Natural killer cell (primary cell): ENCODE measurements at regions not wholly inside any gene's neighbourhood (a gene's known extent, or its start where the extent isn't known, plus 50 kb on each side); places are given as distances from the start of the nearest gene placed in this dataset.

Experiments used
- ATAC-seq, 3 donors: fragments of 150-1000 bp in 2 of 3; fragments of 200-7000 bp in 1 of 3; cut with Tn5 transposase; 1 replicate in 1 of 3; 2 replicates in 2 of 3; pipeline ENCODE4 v1.10.0; 2021; ENCODE audit warnings: mild to moderate bottlenecking in 2 of 3, moderate library complexity in 2 of 3
- DNase-seq, 2 donors: peaks; one replicate each; pipeline versions ENCODE4 v3.0.0 to v3.0.0-alpha.2; 2013 to 2021; ENCODE audit warnings: mixed read lengths in 1 of 2
- H3K27ac ChIP-seq: one replicate; pipeline ENCODE4 v1.5.1; 2013; ENCODE audit warnings: mild to moderate bottlenecking, low read length
- H3K27me3 ChIP-seq: one replicate; pipeline ENCODE4 v1.6.1; 2013; ENCODE audit warnings: low read length; ENCODE audit not compliant: control insufficient read depth, insufficient read depth
- H3K36me3 ChIP-seq: one replicate; pipeline ENCODE4 v1.6.1; 2013; ENCODE audit warnings: low read length; ENCODE audit not compliant: control insufficient read depth, insufficient read depth
- H3K4me1 ChIP-seq: one replicate; pipeline ENCODE4 v1.6.1; 2013; ENCODE audit warnings: low read length; ENCODE audit not compliant: control insufficient read depth, insufficient read depth
- H3K4me3 ChIP-seq: one replicate; pipeline ENCODE4 v1.5.1; 2013; ENCODE audit warnings: low read length
- H3K9me3 ChIP-seq: one replicate; pipeline ENCODE4 v1.6.1; 2013; ENCODE audit warnings: low read length; ENCODE audit not compliant: control insufficient read depth, insufficient read depth
- H3K27ac Mint-ChIP-seq, 2 donors: one replicate each; pipeline ENCODE4 v1.8.0; 2022; ENCODE audit warnings: mild to moderate bottlenecking in 2 of 2, mixed read lengths in 2 of 2, moderate library complexity in 1 of 2
- H3K27me3 Mint-ChIP-seq, 2 donors: one replicate each; pipeline ENCODE4 v1.8.0; 2022; ENCODE audit warnings: low read depth in 2 of 2, mixed read lengths in 2 of 2
- H3K36me3 Mint-ChIP-seq: one replicate; pipeline ENCODE4 v1.8.0; 2022; ENCODE audit warnings: mixed read lengths
- H3K4me1 Mint-ChIP-seq, 2 donors: one replicate each; pipeline ENCODE4 v1.8.0; 2022; ENCODE audit warnings: mixed read lengths in 2 of 2
- H3K4me3 Mint-ChIP-seq: one replicate; pipeline ENCODE4 v1.8.0; 2022; ENCODE audit warnings: mild to moderate bottlenecking, moderate library complexity, mixed read lengths
- H3K9me3 Mint-ChIP-seq, 2 donors: one replicate each; pipeline ENCODE4 v1.8.0; 2022; ENCODE audit warnings: mixed read lengths in 2 of 2
- CTCF ChIP-seq: fragments of 200-600 bp; IDR thresholded peaks from one replicate; pipeline ENCODE4 v1.8.0; 2022; ENCODE audit warnings: antibody characterized with exemption
- WGBS: methylation state at CpG from one replicate; pipeline ENCODE4 v1.1.7; 2013; ENCODE audit warnings: missing lambda C conversion rate; ENCODE audit not compliant: insufficient coverage; 5-methylcytosine and 5-hydroxymethylcytosine counted together
- intact Hi-C: fragments of 100-400 bp; cut with micrococcal nuclease; formaldehyde crosslinking; loops from one replicate; pipeline ENCODE4 v1.14.2; 2022

GRCh38 chr13:80572308-80572922 is 231.5 kb upstream of the SPRY2 start:
- ATAC-seq (no peak), DNase-seq (no peak)
- Mint-ChIP-seq H3K27ac (no peak overlapping the region), H3K36me3 (no peaks in the 10 kb centered on the region), H3K9me3 (no peaks in the 10 kb centered on the region), H3K4me3 (no peak overlapping the region), H3K27me3 (peaks cover 0 to 4% of the 10 kb centered on the region in 2 donors), H3K4me1 (no peaks in the 10 kb centered on the region)
- Histone ChIP-seq H3K36me3 (no peaks in the 10 kb centered on the region), H3K9me3 (no peaks in the 10 kb centered on the region), H3K27ac (no peak overlapping the region), H3K4me1 (peaks cover 4% of the 10 kb centered on the region), H3K4me3 (no peak overlapping the region), H3K27me3 (no peaks in the 10 kb centered on the region)
- intact Hi-C loops = no loop called here
- 89% methylated on average over 3 of the region's 4 CpGs for WGBS
- no peak for TF ChIP-seq CTCF

GRCh38 chr13:80571346-80572307 is 230.7 kb upstream of the SPRY2 start:
- no peak overlapping the region for H3K4me3 Mint-ChIP-seq
- H3K36me3 Mint-ChIP-seq = no peaks in the 10 kb centered on the region
- 85% methylated on average over 4 of the region's 4 CpGs for WGBS
- no peaks in the 10 kb centered on the region for H3K27me3 ChIP-seq
- DNase-seq (no peak), ATAC-seq (no peak)
- no peaks in the 10 kb centered on the region for H3K36me3 ChIP-seq
- no peak overlapping the region for H3K4me3 ChIP-seq
- intact Hi-C loops = no loop called here
- H3K9me3 ChIP-seq = no peaks in the 10 kb centered on the region
- peaks cover 4% of the 10 kb centered on the region for H3K4me1 ChIP-seq
- H3K27ac Mint-ChIP-seq = no peak overlapping the region
- H3K4me1 Mint-ChIP-seq = no peaks in the 10 kb centered on the region
- TF ChIP-seq CTCF = no peak
- no peak overlapping the region for H3K27ac ChIP-seq
- H3K9me3 Mint-ChIP-seq = no peaks in the 10 kb centered on the region
- peaks cover 0 to 4% of the 10 kb centered on the region in 2 donors for H3K27me3 Mint-ChIP-seq

- peak overlapping the region; percentile 61 for H3K4me3 Mint-ChIP-seq
- peaks cover 16 to 23% of the 10 kb centered on the region in 2 donors for H3K4me1 Mint-ChIP-seq
- DNase-seq = no peak
- ATAC-seq = peak in 1 of 3 donors; percentile 45
- no peak for TF ChIP-seq CTCF
- H3K9me3 Mint-ChIP-seq = peaks cover 0 to 3% of the 10 kb centered on the region in 2 donors
- H3K36me3 Mint-ChIP-seq = no peaks in the 10 kb centered on the region
- WGBS = 49% methylated on average over 4 of the region's 4 CpGs
- peaks cover 3% of the 10 kb centered on the region for H3K4me1 ChIP-seq
- H3K27ac Mint-ChIP-seq = peak overlapping the region in 1 of 2 donors; percentile 4
- intact Hi-C loops = no loop called here
- no peak overlapping the region for H3K4me3 ChIP-seq
- no peaks in the 10 kb centered on the region for H3K9me3 ChIP-seq
- no peaks in the 10 kb centered on the region for H3K27me3 Mint-ChIP-seq
- no peaks in the 10 kb centered on the region for H3K36me3 ChIP-seq
- H3K27ac ChIP-seq = no peak overlapping the region
- H3K27me3 ChIP-seq = no peaks in the 10 kb centered on the region
Observed at GRCh38 chr13:80563439-80563838, 222.5 kb upstream of the SPRY2 start.
